Spleen (tissue), 7 donors: ENCODE measurements at regions not wholly inside any gene's neighbourhood (a gene's known extent, or its start where the extent isn't known, plus 50 kb on each side); places are given as distances from the start of the nearest gene placed in this dataset.

Experiments
- POLR2A ChIP-seq, 3 donors: fragments of 450-650 bp; IDR thresholded peaks; one replicate each; pipeline ENCODE4 v1.5.1; 2017; ENCODE audit warnings: antibody characterized with exemption in 3 of 3, mild to moderate bottlenecking in 1 of 3
- POLR2AphosphoS5 ChIP-seq, 3 donors: sonication (generic); formaldehyde crosslinking; IDR thresholded peaks; one replicate each; pipeline ENCODE4 v1.5.1; 2017; ENCODE audit warnings: antibody characterized with exemption in 3 of 3
- TF ChIP-seq, protein P1 (sequence below), 11 experiments: fragments of 200-600 bp in 7 of 11; fragments of 450-650 bp in 4 of 11; sonication (generic) in 4 of 11; IDR thresholded peaks in 8 of 11; conservative IDR thresholded peaks in 3 of 11; 1 replicate in 7 of 11; 2 replicates in 4 of 11; pipeline versions ENCODE4 v1.4.0 to v1.8.0; 2016 to 2021; ENCODE audit warnings: antibody characterized with exemption in 11 of 11, inconsistent platforms in 4 of 11, mild to moderate bottlenecking in 1 of 11
- donor health status: DM: no; HTN: no; CAD: no; lungs with moderate emphysema.
- donor health status: DM: no; HTN: no; CAD: no.
- donor health status: DM: no; HTN: no; CAD: no.

DNA sequence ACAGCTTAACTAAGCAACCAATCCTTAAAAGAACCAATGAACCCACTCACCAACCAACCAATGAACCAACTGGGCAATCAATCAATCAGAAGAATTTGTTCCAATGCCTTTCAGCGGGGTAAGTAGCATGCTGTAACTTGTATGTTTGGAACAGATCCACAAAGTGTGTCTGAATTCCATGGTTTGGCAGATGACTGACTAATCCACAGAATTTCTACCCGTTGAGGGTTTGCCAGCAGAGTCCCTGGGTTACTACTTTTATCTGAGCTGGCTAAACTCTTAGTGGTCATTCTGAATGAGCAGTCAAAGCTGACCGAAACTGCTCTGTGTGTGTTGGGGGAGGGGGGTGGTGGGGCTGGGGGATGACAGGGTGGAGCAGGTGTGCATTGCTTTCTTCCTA is 125.0 kb upstream of the JAG1 start:
- TF ChIP-seq, protein P1, sequence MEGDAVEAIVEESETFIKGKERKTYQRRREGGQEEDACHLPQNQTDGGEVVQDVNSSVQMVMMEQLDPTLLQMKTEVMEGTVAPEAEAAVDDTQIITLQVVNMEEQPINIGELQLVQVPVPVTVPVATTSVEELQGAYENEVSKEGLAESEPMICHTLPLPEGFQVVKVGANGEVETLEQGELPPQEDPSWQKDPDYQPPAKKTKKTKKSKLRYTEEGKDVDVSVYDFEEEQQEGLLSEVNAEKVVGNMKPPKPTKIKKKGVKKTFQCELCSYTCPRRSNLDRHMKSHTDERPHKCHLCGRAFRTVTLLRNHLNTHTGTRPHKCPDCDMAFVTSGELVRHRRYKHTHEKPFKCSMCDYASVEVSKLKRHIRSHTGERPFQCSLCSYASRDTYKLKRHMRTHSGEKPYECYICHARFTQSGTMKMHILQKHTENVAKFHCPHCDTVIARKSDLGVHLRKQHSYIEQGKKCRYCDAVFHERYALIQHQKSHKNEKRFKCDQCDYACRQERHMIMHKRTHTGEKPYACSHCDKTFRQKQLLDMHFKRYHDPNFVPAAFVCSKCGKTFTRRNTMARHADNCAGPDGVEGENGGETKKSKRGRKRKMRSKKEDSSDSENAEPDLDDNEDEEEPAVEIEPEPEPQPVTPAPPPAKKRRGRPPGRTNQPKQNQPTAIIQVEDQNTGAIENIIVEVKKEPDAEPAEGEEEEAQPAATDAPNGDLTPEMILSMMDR (IDR thresholded peaks at IDR 0.05 in 8 of 11, conservative IDR thresholded peaks at IDR 0.05 in 3 of 11), result no peak
- TF ChIP-seq POLR2AphosphoS5 (IDR thresholded peaks at IDR 0.05) (no peak), POLR2A (IDR thresholded peaks at IDR 0.05) (no peak)
